ENCODE measurements at regions not wholly inside any gene's neighbourhood (a gene's known extent, or its start where the extent isn't known, plus 50 kb on each side); places are given as distances from the start of the nearest gene placed in this dataset.

DNA sequence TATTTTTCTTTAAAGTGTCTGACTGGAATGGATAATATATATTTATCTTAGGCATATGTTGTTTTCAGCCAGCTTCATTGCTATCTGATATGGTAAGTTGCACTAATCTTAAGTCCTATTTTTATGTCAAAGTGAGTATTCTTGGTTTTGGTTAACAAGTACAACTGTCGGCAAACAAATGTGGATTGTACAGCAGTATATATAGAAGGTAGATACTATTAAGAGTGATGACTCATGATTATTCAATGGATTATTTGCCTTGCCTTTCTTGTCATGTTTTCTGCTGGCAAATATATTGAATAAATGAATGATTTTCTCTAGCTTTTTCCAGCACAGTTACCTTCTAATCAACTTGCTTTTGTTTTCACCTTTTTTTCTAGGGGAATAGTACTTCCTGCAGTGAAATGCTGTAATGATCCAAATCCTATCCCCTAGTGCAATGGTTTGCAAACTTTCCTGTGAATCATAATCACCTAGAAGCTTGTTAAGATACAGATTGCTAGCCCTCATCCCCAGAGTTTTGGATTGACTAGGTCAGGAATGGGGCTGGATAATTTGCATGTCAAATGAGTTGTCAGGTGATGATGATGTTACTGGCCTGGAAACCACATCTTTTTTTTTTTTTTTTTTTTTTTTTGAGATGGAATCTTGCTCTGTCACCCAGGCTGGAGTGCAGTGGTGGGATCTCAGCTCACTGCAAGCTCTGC, 60.8 kb upstream of the ARRDC3 start:
- TF ChIP-seq, protein P1, sequence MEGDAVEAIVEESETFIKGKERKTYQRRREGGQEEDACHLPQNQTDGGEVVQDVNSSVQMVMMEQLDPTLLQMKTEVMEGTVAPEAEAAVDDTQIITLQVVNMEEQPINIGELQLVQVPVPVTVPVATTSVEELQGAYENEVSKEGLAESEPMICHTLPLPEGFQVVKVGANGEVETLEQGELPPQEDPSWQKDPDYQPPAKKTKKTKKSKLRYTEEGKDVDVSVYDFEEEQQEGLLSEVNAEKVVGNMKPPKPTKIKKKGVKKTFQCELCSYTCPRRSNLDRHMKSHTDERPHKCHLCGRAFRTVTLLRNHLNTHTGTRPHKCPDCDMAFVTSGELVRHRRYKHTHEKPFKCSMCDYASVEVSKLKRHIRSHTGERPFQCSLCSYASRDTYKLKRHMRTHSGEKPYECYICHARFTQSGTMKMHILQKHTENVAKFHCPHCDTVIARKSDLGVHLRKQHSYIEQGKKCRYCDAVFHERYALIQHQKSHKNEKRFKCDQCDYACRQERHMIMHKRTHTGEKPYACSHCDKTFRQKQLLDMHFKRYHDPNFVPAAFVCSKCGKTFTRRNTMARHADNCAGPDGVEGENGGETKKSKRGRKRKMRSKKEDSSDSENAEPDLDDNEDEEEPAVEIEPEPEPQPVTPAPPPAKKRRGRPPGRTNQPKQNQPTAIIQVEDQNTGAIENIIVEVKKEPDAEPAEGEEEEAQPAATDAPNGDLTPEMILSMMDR (IDR thresholded peaks at IDR 0.05; ENCODE audit: insufficient read depth, low read length), result no peak
- TF ChIP-seq POLR2AphosphoS5 (IDR thresholded peaks at IDR 0.05; ENCODE audit: low read depth), result no peak
- TF ChIP-seq GABPA (IDR thresholded peaks at IDR 0.05; ENCODE audit: low read depth), result no peak
- no peak for TF ChIP-seq REST (IDR thresholded peaks at IDR 0.05; ENCODE audit: insufficient replicate concordance, low read depth)

Measured in HL-60 (cell line).